Left lung (tissue), 4 donors: ENCODE measurements at regions not wholly inside any gene's neighbourhood (a gene's known extent, or its start where the extent isn't known, plus 50 kb on each side); places are given as distances from the start of the nearest gene placed in this dataset.

Experiments
- ATAC-seq: fragments of 200-7000 bp; cut with Tn5 transposase; one replicate; pipeline ENCODE4 v1.9.1; 2020; ENCODE audit warnings: moderate library complexity
- DNase-seq, 4 donors: peaks; one replicate each; pipeline ENCODE4 v3.0.0-alpha.2; 2013 to 2020
- H3K27ac ChIP-seq, 2 donors: fragments of 200-600 bp; sonication (generic) in 1 of 2; one replicate each; pipeline versions ENCODE4 v1.5.0 to v1.8.0; 2020 to 2021
- H3K27me3 ChIP-seq, 2 donors: fragments of 200-600 bp; sonication (generic) in 1 of 2; one replicate each; pipeline versions ENCODE4 v1.5.0 to v1.8.0; 2020 to 2021
- H3K36me3 ChIP-seq, 2 donors: fragments of 200-600 bp; sonication (generic) in 1 of 2; one replicate each; pipeline versions ENCODE4 v1.5.0 to v1.8.0; 2020 to 2021
- H3K4me1 ChIP-seq, 2 donors: fragments of 200-600 bp; one replicate each; pipeline ENCODE4 v1.8.0; 2021
- H3K4me3 ChIP-seq, 2 donors: fragments of 200-600 bp; sonication (generic) in 1 of 2; one replicate each; pipeline versions ENCODE4 v1.5.0 to v1.8.0; 2020 to 2021; ENCODE audit warnings: mild to moderate bottlenecking in 1 of 2
- H3K9me3 ChIP-seq, 2 donors: fragments of 200-600 bp; sonication (generic) in 1 of 2; one replicate each; pipeline versions ENCODE4 v1.5.0 to v1.8.0; 2020 to 2021
- intact Hi-C, 2 donors: fragments of 100-400 bp; cut with DNase I; formaldehyde crosslinking; loops; one replicate each; pipeline versions ENCODE4 v1.11.2 to v1.14.2; 2022
- TF ChIP-seq, protein P1 (sequence below), 2 donors: fragments of 200-600 bp; sonication (generic) in 1 of 2; IDR thresholded peaks; one replicate each; pipeline versions ENCODE4 v1.5.0 to v1.8.0; 2021; ENCODE audit warnings: antibody characterized with exemption in 2 of 2
- donor health status: DM: no; HTN: yes; CAD: no.
- donor health status: DM: no; HTN: no; CAD: no.

DNA sequence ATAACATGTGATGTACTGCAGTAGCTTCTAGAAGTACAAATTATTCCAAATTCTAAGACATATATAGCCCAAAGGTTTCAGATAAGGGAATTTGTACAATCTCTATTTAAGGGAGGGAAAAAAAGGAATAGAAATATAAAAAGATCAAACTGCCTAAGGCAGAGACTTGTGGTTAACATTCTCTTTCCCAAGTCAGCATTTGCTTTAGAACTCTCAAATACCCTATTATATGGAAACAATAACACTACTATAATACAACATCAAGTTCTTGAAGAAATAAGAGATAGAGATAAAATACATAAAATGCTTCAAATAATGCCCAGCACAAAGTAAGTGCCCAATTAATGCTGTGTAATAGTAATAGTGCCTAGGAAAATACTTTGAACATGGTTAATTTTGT lies 123.1 kb downstream of the CRPPA start:
- intact Hi-C loops = no loop called here
- no peaks in the 10 kb centered on the region for H3K36me3 ChIP-seq
- DNase-seq = no peak

DNA sequence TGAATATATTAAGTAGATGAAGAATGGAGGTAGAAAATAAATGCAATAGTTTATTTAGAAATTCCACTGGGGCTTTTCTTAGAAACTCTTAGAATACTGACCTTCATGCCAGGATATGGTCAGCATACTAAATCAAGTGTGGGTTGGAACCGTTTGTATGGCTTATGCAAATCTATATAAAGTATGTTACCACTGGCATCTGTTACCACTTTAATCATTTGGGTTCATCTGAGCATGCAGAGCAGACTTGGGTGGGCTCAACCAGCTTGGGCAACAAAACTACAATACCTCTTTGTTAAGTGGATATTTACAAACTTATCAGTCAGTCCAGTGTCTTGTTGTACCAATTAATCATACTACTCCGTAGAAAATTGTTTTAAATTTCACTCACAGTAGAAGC lies 125.8 kb downstream of the CRPPA start:
- ATAC-seq (no peak), DNase-seq (no peak)
- no peak overlapping the region for H3K4me3 ChIP-seq
- TF ChIP-seq, protein P1, sequence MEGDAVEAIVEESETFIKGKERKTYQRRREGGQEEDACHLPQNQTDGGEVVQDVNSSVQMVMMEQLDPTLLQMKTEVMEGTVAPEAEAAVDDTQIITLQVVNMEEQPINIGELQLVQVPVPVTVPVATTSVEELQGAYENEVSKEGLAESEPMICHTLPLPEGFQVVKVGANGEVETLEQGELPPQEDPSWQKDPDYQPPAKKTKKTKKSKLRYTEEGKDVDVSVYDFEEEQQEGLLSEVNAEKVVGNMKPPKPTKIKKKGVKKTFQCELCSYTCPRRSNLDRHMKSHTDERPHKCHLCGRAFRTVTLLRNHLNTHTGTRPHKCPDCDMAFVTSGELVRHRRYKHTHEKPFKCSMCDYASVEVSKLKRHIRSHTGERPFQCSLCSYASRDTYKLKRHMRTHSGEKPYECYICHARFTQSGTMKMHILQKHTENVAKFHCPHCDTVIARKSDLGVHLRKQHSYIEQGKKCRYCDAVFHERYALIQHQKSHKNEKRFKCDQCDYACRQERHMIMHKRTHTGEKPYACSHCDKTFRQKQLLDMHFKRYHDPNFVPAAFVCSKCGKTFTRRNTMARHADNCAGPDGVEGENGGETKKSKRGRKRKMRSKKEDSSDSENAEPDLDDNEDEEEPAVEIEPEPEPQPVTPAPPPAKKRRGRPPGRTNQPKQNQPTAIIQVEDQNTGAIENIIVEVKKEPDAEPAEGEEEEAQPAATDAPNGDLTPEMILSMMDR (IDR thresholded peaks at IDR 0.05) = no peak
- H3K4me1 ChIP-seq = no peaks in the 10 kb centered on the region
- intact Hi-C loops = no loop called here
- H3K27ac ChIP-seq = no peak overlapping the region
- no peaks in the 10 kb centered on the region for H3K9me3 ChIP-seq
- no peaks in the 10 kb centered on the region for H3K27me3 ChIP-seq
- no peaks in the 10 kb centered on the region for H3K36me3 ChIP-seq

More for the DNA sequence above, 123.1 kb downstream of the CRPPA start:
- H3K4me3 ChIP-seq = no peak overlapping the region
- H3K9me3 ChIP-seq = no peaks in the 10 kb centered on the region
- TF ChIP-seq, protein P1 (IDR thresholded peaks at IDR 0.05) = no peak
- no peak for ATAC-seq
- H3K4me1 ChIP-seq = no peaks in the 10 kb centered on the region
- no peaks in the 10 kb centered on the region for H3K27me3 ChIP-seq
- H3K27ac ChIP-seq = no peak overlapping the region

DNA sequence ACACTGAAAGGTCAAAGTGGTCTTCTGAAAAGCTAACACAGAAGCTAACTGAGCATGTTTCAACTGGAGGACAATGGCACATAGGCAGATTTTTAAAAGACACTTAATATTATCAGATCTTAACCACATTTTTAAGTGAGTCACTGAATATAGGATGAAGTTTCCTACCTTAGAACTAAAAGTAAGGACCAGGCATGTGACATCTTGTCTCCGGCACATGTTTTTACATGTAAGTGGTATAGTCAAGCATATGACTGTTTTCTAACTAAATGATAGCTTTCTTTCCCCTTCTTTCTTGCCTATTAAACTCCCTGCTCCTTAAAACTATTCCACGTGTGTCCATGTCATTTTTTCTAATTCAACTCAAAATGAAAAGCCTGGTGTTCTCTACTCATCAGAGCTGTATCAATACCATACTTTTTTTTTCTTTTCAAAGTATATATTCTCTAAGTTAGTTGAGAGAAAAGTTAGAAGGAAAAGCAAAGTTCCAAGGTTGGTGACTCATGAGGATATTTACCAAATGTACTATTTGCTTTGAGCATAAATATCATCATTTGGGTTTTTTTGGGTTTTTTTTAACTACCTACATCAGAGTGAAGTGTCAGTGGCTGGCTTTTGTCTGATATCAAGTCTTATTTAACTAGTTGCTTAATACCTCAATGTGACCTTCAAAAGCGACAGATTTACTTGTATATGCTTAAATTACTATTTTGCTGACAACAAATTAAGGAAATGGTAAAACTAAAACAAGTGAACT lies 127.5 kb downstream of the CRPPA start:
- peaks cover 0 to 5% of the 10 kb centered on the region in 2 donors for H3K9me3 ChIP-seq
- DNase-seq = no peak
- H3K4me3 ChIP-seq = no peak overlapping the region
- no peak for ATAC-seq
- no peaks in the 10 kb centered on the region for H3K36me3 ChIP-seq
- no peak overlapping the region for H3K27ac ChIP-seq
- intact Hi-C loops = no loop called here
- H3K4me1 ChIP-seq = no peaks in the 10 kb centered on the region
- H3K27me3 ChIP-seq = no peaks in the 10 kb centered on the region
- TF ChIP-seq, protein P1 (IDR thresholded peaks at IDR 0.05) = no peak

DNA sequence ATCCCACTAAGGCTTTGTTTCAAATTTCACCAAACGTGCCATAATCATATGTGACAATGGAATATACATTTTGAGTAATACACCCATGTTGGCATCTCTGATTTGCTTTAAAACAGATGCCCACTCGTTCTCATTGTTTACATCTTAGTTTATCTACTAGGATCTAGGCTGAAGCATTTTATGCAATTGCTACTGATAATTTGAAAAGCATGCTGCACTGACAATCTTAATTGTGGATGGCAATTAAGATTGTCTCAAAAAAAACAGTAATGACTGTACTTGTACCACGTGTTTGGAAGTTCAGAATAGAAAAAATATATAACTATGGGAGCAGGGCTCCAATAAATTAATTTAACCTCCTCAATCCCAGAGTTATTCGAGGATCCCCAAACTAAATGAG lies 136.8 kb downstream of the CRPPA start:
- DNase-seq (no peak), ATAC-seq (no peak)
- intact Hi-C loops = no loop called here
- Histone ChIP-seq H3K36me3 (no peaks in the 10 kb centered on the region), H3K27ac (no peak overlapping the region), H3K4me1 (no peaks in the 10 kb centered on the region), H3K27me3 (no peaks in the 10 kb centered on the region), H3K4me3 (no peak overlapping the region), H3K9me3 (peaks cover 0 to 5% of the 10 kb centered on the region in 2 donors)
- TF ChIP-seq, protein P1 (IDR thresholded peaks at IDR 0.05) = no peak

DNA sequence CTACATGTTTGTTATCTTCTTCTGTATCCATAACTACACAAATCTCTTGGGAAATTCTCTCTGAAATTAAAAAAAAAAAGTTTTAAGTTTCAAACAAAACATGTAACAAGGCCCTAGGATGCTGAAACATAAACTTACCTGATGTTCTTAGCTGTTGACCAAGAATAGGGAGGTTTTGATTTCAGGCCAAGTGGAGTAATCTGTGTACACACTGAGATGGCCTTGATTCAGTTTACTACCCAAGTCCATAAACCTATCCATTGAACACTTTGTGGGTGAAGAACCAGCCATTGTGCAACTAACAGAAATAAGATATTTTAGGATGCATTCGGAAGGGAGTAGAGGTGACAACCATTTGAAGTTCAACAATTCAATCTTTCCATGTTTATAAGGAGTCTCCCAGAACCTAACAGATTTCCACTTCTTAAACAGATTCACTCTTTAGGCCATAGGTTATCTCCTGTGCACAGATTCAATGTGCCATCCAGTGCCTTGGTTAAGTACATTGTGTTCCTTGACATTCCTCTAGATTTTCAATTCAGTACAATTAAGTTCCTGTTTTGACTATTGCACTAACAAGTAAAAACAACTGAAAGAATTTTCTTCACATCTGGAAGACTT lies 143.1 kb downstream of the CRPPA start:
- H3K27me3 ChIP-seq = no peaks in the 10 kb centered on the region
- H3K36me3 ChIP-seq = no peaks in the 10 kb centered on the region
- ATAC-seq (no peak), DNase-seq (no peak)
- intact Hi-C loops = no loop called here
- TF ChIP-seq, protein P1 (IDR thresholded peaks at IDR 0.05) = no peak
- H3K9me3 ChIP-seq = no peaks in the 10 kb centered on the region
- H3K4me3 ChIP-seq = no peak overlapping the region
- H3K27ac ChIP-seq = no peak overlapping the region
- H3K4me1 ChIP-seq = no peaks in the 10 kb centered on the region
